H9 (cell line): ENCODE measurements at regions not wholly inside any gene's neighbourhood (a gene's known extent, or its start where the extent isn't known, plus 50 kb on each side); places are given as distances from the start of the nearest gene placed in this dataset.

Source experiments
- DNase-seq: peaks from one replicate; pipeline ENCODE4 v3.0.0-alpha.2; 2017
- H2AFZ ChIP-seq: one replicate; pipeline ENCODE4 v1.6.1; 2013; ENCODE audit warnings: mild to moderate bottlenecking, low read length, control low read depth, moderate library complexity
- H2AK5ac ChIP-seq: 2 replicates; pipeline ENCODE4 v1.6.1; 2013; ENCODE audit warnings: low read length, control low read depth, mixed read lengths; ENCODE audit not compliant: insufficient read length
- H2BK120ac ChIP-seq: one replicate; pipeline ENCODE4 v1.6.1; 2013; ENCODE audit warnings: low read depth, mild to moderate bottlenecking, low read length, control low read depth, inconsistent platforms; ENCODE audit not compliant: poor library complexity, severe bottlenecking
- H2BK12ac ChIP-seq: 2 replicates; pipeline ENCODE4 v1.6.1; 2013; ENCODE audit warnings: low read length, control low read depth, mixed read lengths, low read depth; ENCODE audit not compliant: insufficient read length
- H2BK15ac ChIP-seq: 2 replicates; pipeline ENCODE4 v1.6.1; 2013; ENCODE audit warnings: low read depth, low read length, control low read depth
- H2BK20ac ChIP-seq: one replicate; pipeline ENCODE4 v1.6.1; 2013; ENCODE audit warnings: low read depth, mild to moderate bottlenecking, low read length, control low read depth, inconsistent platforms; ENCODE audit not compliant: poor library complexity, severe bottlenecking
- H2BK5ac ChIP-seq: 2 replicates; pipeline ENCODE4 v1.6.1; 2013; ENCODE audit warnings: low read length, control low read depth, mixed read lengths; ENCODE audit not compliant: insufficient read length
- H3K14ac ChIP-seq: 2 replicates; pipeline ENCODE4 v1.6.1; 2013; ENCODE audit warnings: low read length, control low read depth; ENCODE audit not compliant: insufficient read depth
- H3K18ac ChIP-seq: 2 replicates; pipeline ENCODE4 v1.6.1; 2013; ENCODE audit warnings: low read depth, mild to moderate bottlenecking, mixed read lengths, low read length, control low read depth; ENCODE audit not compliant: insufficient read length
- H3K23ac ChIP-seq: 2 replicates; pipeline ENCODE4 v1.6.1; 2013; ENCODE audit warnings: low read length, control low read depth, mixed read lengths, low read depth; ENCODE audit not compliant: insufficient read length
- H3K23me2 ChIP-seq: 2 replicates; pipeline ENCODE4 v1.6.1; 2013; ENCODE audit warnings: low read depth, mild to moderate bottlenecking, mixed read lengths, low read length, control low read depth; ENCODE audit not compliant: insufficient read length, poor library complexity, severe bottlenecking
- H3K27ac ChIP-seq: 2 replicates; pipeline ENCODE4 v1.5.1; 2013; ENCODE audit warnings: low read length, control low read depth, mixed read lengths, low read depth; ENCODE audit not compliant: insufficient read length
- H3K27me3 ChIP-seq: 2 replicates; pipeline ENCODE4 v1.6.1; 2013; ENCODE audit warnings: low read length, control low read depth, inconsistent platforms; ENCODE audit not compliant: insufficient read depth
- H3K4ac ChIP-seq: 2 replicates; pipeline ENCODE4 v1.6.1; 2013; ENCODE audit warnings: low read depth, mild to moderate bottlenecking, control low read depth, inconsistent platforms, low read length, moderate library complexity
- H3K4me1 ChIP-seq: 2 replicates; pipeline ENCODE4 v1.6.1; 2013; ENCODE audit warnings: low read length, control low read depth, inconsistent platforms; ENCODE audit not compliant: insufficient read depth
- H3K4me2 ChIP-seq: 2 replicates; pipeline ENCODE4 v1.6.1; 2013; ENCODE audit warnings: low read length, control low read depth, mixed read lengths; ENCODE audit not compliant: insufficient read length, insufficient read depth
- H3K56ac ChIP-seq: 2 replicates; pipeline ENCODE4 v1.6.1; 2013; ENCODE audit warnings: low read depth, mild to moderate bottlenecking, mixed read lengths, low read length, control low read depth; ENCODE audit not compliant: insufficient read length
- H3K79me1 ChIP-seq: 2 replicates; pipeline ENCODE4 v1.6.1; 2013; ENCODE audit warnings: low read depth, mild to moderate bottlenecking, moderate library complexity, low read length, control low read depth, inconsistent platforms; ENCODE audit not compliant: insufficient read depth, poor library complexity, severe bottlenecking
- H3K79me2 ChIP-seq: 2 replicates; pipeline ENCODE4 v1.6.1; 2013; ENCODE audit warnings: low read length, control low read depth, inconsistent platforms; ENCODE audit not compliant: insufficient read depth
- H3K9ac ChIP-seq: 2 replicates; pipeline ENCODE4 v1.6.1; 2013; ENCODE audit warnings: low read length, control low read depth, mixed read lengths; ENCODE audit not compliant: insufficient read length; ENCODE audit errors: extremely low read depth
- H3K9me3 ChIP-seq: one replicate; pipeline ENCODE4 v1.6.1; 2013; ENCODE audit warnings: low read depth, low read length, inconsistent platforms; ENCODE audit not compliant: control insufficient read depth
- H3T11ph ChIP-seq: one replicate; pipeline ENCODE4 v1.6.1; 2013; ENCODE audit warnings: mild to moderate bottlenecking, low read length, control low read depth, inconsistent platforms
- H4K20me1 ChIP-seq: one replicate; pipeline ENCODE4 v1.6.1; 2013; ENCODE audit not compliant: control insufficient read depth, insufficient read length, insufficient read depth
- H4K5ac ChIP-seq: 2 replicates; pipeline ENCODE4 v1.6.1; 2013; ENCODE audit warnings: low read depth, mild to moderate bottlenecking, mixed read lengths, low read length, control low read depth; ENCODE audit not compliant: insufficient read length
- H4K8ac ChIP-seq: replicated peaks from 2 replicates; pipeline ENCODE4 v1.6.1; 2013; ENCODE audit warnings: low read length, control low read depth, mixed read lengths, low read depth; ENCODE audit not compliant: insufficient read length
- H4K91ac ChIP-seq: 2 replicates; pipeline ENCODE4 v1.6.1; 2013; ENCODE audit warnings: low read depth, mild to moderate bottlenecking, moderate library complexity, mixed read lengths, low read length, control low read depth; ENCODE audit not compliant: insufficient read length
- H3K27ac Mint-ChIP-seq, 3 experiments: 2 replicates in 2 of 3; 3 replicates in 1 of 3; pipeline ENCODE4 v1.8.0; 2020 to 2021; ENCODE audit warnings: mixed read lengths in 3 of 3, mild to moderate bottlenecking in 1 of 3, moderate library complexity in 1 of 3
- H3K27me3 Mint-ChIP-seq: 2 replicates; pipeline ENCODE4 v1.8.0; 2021; ENCODE audit warnings: low read depth, mild to moderate bottlenecking, moderate library complexity, mixed read lengths
- H3K36me3 Mint-ChIP-seq, 3 experiments: 2 replicates in 2 of 3; 3 replicates in 1 of 3; pipeline ENCODE4 v1.8.0; 2020 to 2021; ENCODE audit warnings: low read depth in 3 of 3, mixed read lengths in 3 of 3; ENCODE audit not compliant: insufficient read depth in 1 of 3
- H3K4me1 Mint-ChIP-seq, 2 experiments: 2 replicates each; pipeline ENCODE4 v1.8.0; 2020; ENCODE audit warnings: mixed read lengths in 2 of 2
- H3K4me3 Mint-ChIP-seq, 2 experiments: 2 replicates in 1 of 2; 3 replicates in 1 of 2; pipeline ENCODE4 v1.8.0; 2020 to 2021; ENCODE audit warnings: mild to moderate bottlenecking in 2 of 2, mixed read lengths in 2 of 2, moderate library complexity in 1 of 2
- H3K9me3 Mint-ChIP-seq, 2 experiments: 2 replicates in 1 of 2; 3 replicates in 1 of 2; pipeline ENCODE4 v1.8.0; 2020; ENCODE audit warnings: mild to moderate bottlenecking in 2 of 2, mixed read lengths in 2 of 2, moderate library complexity in 1 of 2
- CTCF ChIP-seq: fragments of 200-600 bp; sonication (generic); conservative IDR thresholded peaks from 3 replicates; pipeline ENCODE4 v1.8.0; 2021; ENCODE audit warnings: antibody characterized with exemption, mild to moderate bottlenecking
- WGBS: extraction: QIAGEN DNeasy Blood & Tissue Kit; methylation state at CpG from one replicate; pipeline ENCODE4 v1.1.7; 2013; ENCODE audit warnings: missing lambda C conversion rate, low lambda C conversion rate, mixed read lengths; ENCODE audit not compliant: insufficient read length; ENCODE audit errors: extremely low coverage; 5-methylcytosine and 5-hydroxymethylcytosine counted together

- no peaks in the 10 kb centered on the region for H3K4me1 ChIP-seq
- no peak overlapping the region for H3K9ac ChIP-seq
- no peak overlapping the region for H2BK15ac ChIP-seq
- H2BK5ac ChIP-seq: no peak overlapping the region
- H3K23ac ChIP-seq: no peak overlapping the region
- no peak for TF ChIP-seq CTCF
- H4K8ac ChIP-seq: no peak overlapping the region
- H3K27ac ChIP-seq: no peak overlapping the region
- Mint-ChIP-seq H3K4me3 (no peak overlapping the region), H3K27me3 (no peaks in the 10 kb centered on the region), H3K36me3 (no peaks in the 10 kb centered on the region), H3K4me1 (peaks cover 8% of the 10 kb centered on the region in 2 experiments), H3K9me3 (no peaks in the 10 kb centered on the region), H3K27ac (no peak overlapping the region)
- H2BK12ac ChIP-seq: no peak overlapping the region
- no CpG with 5 or more reads among the region's 4 CpGs for WGBS
- H3K56ac ChIP-seq: no peak overlapping the region
- no peaks in the 10 kb centered on the region for H3K79me2 ChIP-seq
- no peaks in the 10 kb centered on the region for H3K79me1 ChIP-seq
- H2AK5ac ChIP-seq: no peak overlapping the region
- H3K9me3 ChIP-seq: no peaks in the 10 kb centered on the region
- no peak overlapping the region for H3K4me2 ChIP-seq
- H3K27me3 ChIP-seq: no peaks in the 10 kb centered on the region
- no peak overlapping the region for H2AFZ ChIP-seq
- no peak overlapping the region for H3K4ac ChIP-seq
- no peak overlapping the region for H3K14ac ChIP-seq
- H3K18ac ChIP-seq: no peak overlapping the region
- no peak overlapping the region for H2BK20ac ChIP-seq
- no peak overlapping the region for H2BK120ac ChIP-seq
- no peak overlapping the region for H3T11ph ChIP-seq
- DNase-seq: no peak
- H4K5ac ChIP-seq: no peak overlapping the region
- no peaks in the 10 kb centered on the region for H4K20me1 ChIP-seq
- H4K91ac ChIP-seq: no peak overlapping the region
- no peaks in the 10 kb centered on the region for H3K23me2 ChIP-seq
Measured at GRCh38 chr13:90796474-90796873, 551.0 kb upstream of the MIR17HG start.
